K562 (cell line): ENCODE measurements at regions not wholly inside any gene's neighbourhood (a gene's known extent, or its start where the extent isn't known, plus 50 kb on each side); places are given as distances from the start of the nearest gene placed in this dataset.

Experiments used
- CBX1 ChIP-seq: sonication (generic); IDR thresholded peaks from 2 replicates; pipeline ENCODE4 v1.6.1; 2016; ENCODE audit warnings: antibody characterized with exemption, low read depth, mild to moderate bottlenecking
- CEBPB ChIP-seq: fragments of 450-650 bp; IDR thresholded peaks from 2 replicates; pipeline ENCODE4 v1.6.1; 2016; ENCODE audit warnings: missing genetic modification characterization, missing compliant biosample characterization
- ETS1 ChIP-seq: conservative IDR thresholded peaks from 2 replicates; pipeline ENCODE4 v1.6.1; 2011; ENCODE audit warnings: low read depth, mild to moderate bottlenecking, low read length; ENCODE audit not compliant: control insufficient read depth
- STAT6 ChIP-seq: sonication (generic); formaldehyde crosslinking; IDR thresholded peaks from 2 replicates; pipeline ENCODE4 v1.8.1; 2023; ENCODE audit warnings: mild to moderate bottlenecking, missing genetic modification reagents

- TF ChIP-seq CBX1 = no peak
- no peak for TF ChIP-seq CEBPB (tag)
- TF ChIP-seq ETS1 = no peak
- TF ChIP-seq STAT6 (CRISPR knock-in tag) = no peak
Observed at GRCh38 chr15:58235961-58236360, 97.8 kb downstream of the AQP9 start.
